Neuronal stem cell (in vitro differentiated cells): ENCODE measurements at regions not wholly inside any gene's neighbourhood (a gene's known extent, or its start where the extent isn't known, plus 50 kb on each side); places are given as distances from the start of the nearest gene placed in this dataset.

Experiments used
- DNase-seq: peaks from one replicate; pipeline ENCODE4 v3.0.0-alpha.2; 2013; ENCODE audit warnings: low spot score
- H2AFZ ChIP-seq: one replicate; pipeline ENCODE4 v1.6.1; 2013; ENCODE audit warnings: mild to moderate bottlenecking, low read length, inconsistent platforms
- H2AK5ac ChIP-seq: 2 replicates; pipeline ENCODE4 v1.6.1; 2013; ENCODE audit warnings: low read depth, mild to moderate bottlenecking, inconsistent platforms, low read length, moderate library complexity, mixed read lengths
- H2BK120ac ChIP-seq: 2 replicates; pipeline ENCODE4 v1.6.1; 2013; ENCODE audit warnings: low read depth, mild to moderate bottlenecking, inconsistent platforms, low read length, moderate library complexity, mixed read lengths
- H2BK12ac ChIP-seq: one replicate; pipeline ENCODE4 v1.6.1; 2013; ENCODE audit warnings: low read length, inconsistent platforms
- H2BK15ac ChIP-seq: 2 replicates; pipeline ENCODE4 v1.6.1; 2013; ENCODE audit warnings: mild to moderate bottlenecking, low read length, inconsistent platforms, mixed read lengths
- H2BK5ac ChIP-seq: one replicate; pipeline ENCODE4 v1.6.1; 2013; ENCODE audit warnings: inconsistent platforms, mild to moderate bottlenecking, low read length, moderate library complexity
- H3K14ac ChIP-seq: one replicate; pipeline ENCODE4 v1.6.1; 2013; ENCODE audit warnings: low read length, inconsistent platforms
- H3K18ac ChIP-seq: 2 replicates; pipeline ENCODE4 v1.6.1; 2013; ENCODE audit warnings: low read length, inconsistent platforms
- H3K23ac ChIP-seq: 2 replicates; pipeline ENCODE4 v1.6.1; 2013; ENCODE audit warnings: low read depth, mild to moderate bottlenecking, mixed read lengths, low read length, inconsistent platforms; ENCODE audit not compliant: poor library complexity
- H3K27ac ChIP-seq: replicated peaks from 3 replicates; pipeline ENCODE4 v1.5.1; 2013; ENCODE audit warnings: low read length, inconsistent platforms
- H3K27me3 ChIP-seq, 3 experiments: 2 replicates each; pipeline ENCODE4 v1.6.1; 2013; ENCODE audit warnings: low read length in 3 of 3, mild to moderate bottlenecking in 2 of 3, inconsistent platforms in 1 of 3, low read depth in 1 of 3, mixed read lengths in 1 of 3, moderate library complexity in 1 of 3; ENCODE audit not compliant: control insufficient read depth in 3 of 3, insufficient read depth in 3 of 3
- H3K36me3 ChIP-seq, 2 donors: replicated peaks in 1 of 2; 2 replicates each; pipeline ENCODE4 v1.6.1; 2013; ENCODE audit warnings: low read length in 2 of 2; ENCODE audit not compliant: control insufficient read depth in 2 of 2, insufficient read depth in 2 of 2
- H3K4ac ChIP-seq: 2 replicates; pipeline ENCODE4 v1.6.1; 2013; ENCODE audit warnings: inconsistent platforms, mild to moderate bottlenecking, low read length, moderate library complexity
- H3K4me1 ChIP-seq, 2 donors: 1 replicate in 1 of 2; 2 replicates in 1 of 2; pipeline ENCODE4 v1.6.1; 2013; ENCODE audit warnings: low read length in 2 of 2, low read depth in 1 of 2; ENCODE audit not compliant: control insufficient read depth in 2 of 2, insufficient read depth in 1 of 2
- H3K4me2 ChIP-seq: one replicate; pipeline ENCODE4 v1.6.1; 2013; ENCODE audit warnings: mild to moderate bottlenecking, low read length, inconsistent platforms; ENCODE audit not compliant: insufficient read depth, poor library complexity, severe bottlenecking
- H3K4me3 ChIP-seq, 2 donors: 2 replicates each; pipeline ENCODE4 v1.5.1; 2013; ENCODE audit warnings: low read length in 2 of 2, mild to moderate bottlenecking in 2 of 2, inconsistent platforms in 1 of 2, moderate library complexity in 1 of 2
- H3K79me1 ChIP-seq: one replicate; pipeline ENCODE4 v1.6.1; 2013; ENCODE audit warnings: low read depth, mild to moderate bottlenecking, inconsistent platforms, low read length, moderate library complexity
- H3K9ac ChIP-seq: one replicate; pipeline ENCODE4 v1.6.1; 2013; ENCODE audit warnings: mild to moderate bottlenecking, low read depth, low read length, inconsistent platforms; ENCODE audit not compliant: poor library complexity
- H3K9me3 ChIP-seq, 2 donors: replicated peaks in 1 of 2; 2 replicates each; pipeline versions ENCODE3 to v1.6.1; 2013; ENCODE audit warnings: low read length in 2 of 2, mild to moderate bottlenecking in 2 of 2, inconsistent platforms in 1 of 2, low read depth in 1 of 2, mixed read lengths in 1 of 2, moderate library complexity in 1 of 2; ENCODE audit not compliant: control insufficient read depth in 2 of 2, insufficient read depth in 1 of 2
- H4K8ac ChIP-seq: one replicate; pipeline ENCODE4 v1.6.1; 2013; ENCODE audit warnings: low read depth, mild to moderate bottlenecking, inconsistent platforms, low read length, moderate library complexity
- H4K91ac ChIP-seq: one replicate; pipeline ENCODE4 v1.6.1; 2013; ENCODE audit warnings: low read length, low read depth, mild to moderate bottlenecking, inconsistent platforms; ENCODE audit not compliant: poor library complexity
- WGBS, 2 donors: extraction: QIAGEN DNeasy Blood & Tissue Kit; methylation state at CpG; one replicate each; pipeline ENCODE4 v1.1.7; 2013; ENCODE audit warnings: missing lambda C conversion rate in 2 of 2, mixed read lengths in 1 of 2; ENCODE audit not compliant: insufficient read length in 2 of 2, insufficient replicate concordance in 1 of 2; ENCODE audit errors: extremely low coverage in 2 of 2; 5-methylcytosine and 5-hydroxymethylcytosine counted together

DNA sequence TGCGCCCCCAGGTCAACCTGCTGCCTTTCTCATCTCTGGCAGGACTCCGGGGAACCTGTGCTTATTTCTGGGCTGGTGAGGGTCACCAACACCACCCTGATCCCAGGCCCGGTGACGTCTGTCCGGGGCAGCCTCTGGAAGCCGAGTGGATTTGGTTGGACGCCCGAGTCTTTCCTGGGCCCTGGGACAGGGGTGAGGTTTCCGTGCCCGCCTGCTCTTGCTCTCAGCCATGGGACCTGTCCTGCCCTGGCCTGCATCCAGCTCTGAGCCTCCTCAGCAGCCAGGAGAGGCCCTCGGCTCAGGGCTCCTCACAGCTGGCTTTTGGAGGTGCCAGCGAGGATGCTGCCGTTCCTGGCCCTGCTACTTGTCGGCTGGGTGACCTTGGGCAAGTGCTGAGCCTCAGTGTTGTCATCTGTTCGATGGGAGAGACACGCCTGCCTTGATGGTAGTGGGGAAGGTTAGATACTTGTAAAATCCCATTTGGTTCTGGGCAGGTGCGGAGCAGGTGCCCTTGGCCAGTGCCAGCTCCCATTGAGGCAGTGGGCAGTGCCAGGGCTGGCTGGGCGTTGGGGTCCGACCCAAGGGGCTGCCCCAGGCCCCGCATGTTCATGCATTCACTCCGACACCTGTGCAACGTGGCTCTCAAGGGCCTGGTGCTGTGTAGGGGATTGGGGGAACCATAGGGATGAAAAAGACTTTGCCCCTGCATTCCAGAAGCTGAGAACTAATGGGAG, 58.9 kb upstream of the THY1 start:
- H3K27ac ChIP-seq, result no peak overlapping the region
- H3K79me1 ChIP-seq, result no peaks in the 10 kb centered on the region
- peak overlapping the region; percentile 51 for H3K23ac ChIP-seq
- peak overlapping the region; percentile 93 for H3K18ac ChIP-seq
- no peak overlapping the region for H4K91ac ChIP-seq
- H3K9me3 ChIP-seq, result no peaks in the 10 kb centered on the region
- H3K36me3 ChIP-seq, result no peaks in the 10 kb centered on the region
- H2BK5ac ChIP-seq, result no peak overlapping the region
- peaks cover 0 to 2% of the 10 kb centered on the region in 2 donors for H3K4me1 ChIP-seq
- no peak overlapping the region for H3K4me3 ChIP-seq
- H4K8ac ChIP-seq, result no peak overlapping the region
- H2BK120ac ChIP-seq, result no peak overlapping the region
- H2BK15ac ChIP-seq, result peak overlapping the region; percentile 90
- peak overlapping the region; percentile 79 for H2BK12ac ChIP-seq
- H2AFZ ChIP-seq, result peak overlapping the region; percentile 31
- peak overlapping the region; percentile 68 for H3K4me2 ChIP-seq
- DNase-seq, result no peak
- no peak overlapping the region for H3K4ac ChIP-seq
- peaks cover 0 to 41% (median 6%) of the 10 kb centered on the region in 3 experiments for H3K27me3 ChIP-seq
- H3K9ac ChIP-seq, result peak overlapping the region; percentile 74
- WGBS, 2 donors, result no CpG with 5 or more reads among the region's 22 CpGs
- H3K14ac ChIP-seq, result no peak overlapping the region
- peak overlapping the region; percentile 9 for H2AK5ac ChIP-seq

- no peaks in the 10 kb centered on the region for H3K79me1 ChIP-seq
- H4K91ac ChIP-seq, result no peak overlapping the region
- no peak overlapping the region for H2BK5ac ChIP-seq
- no peak overlapping the region for H3K27ac ChIP-seq
- peak overlapping the region; percentile 68 for H3K4me2 ChIP-seq
- no peaks in the 10 kb centered on the region for H3K9me3 ChIP-seq
- no peaks in the 10 kb centered on the region for H3K36me3 ChIP-seq
- H3K9ac ChIP-seq, result peak overlapping the region; percentile 74
- H3K4me1 ChIP-seq, result peaks cover 0 to 2% of the 10 kb centered on the region in 2 donors
- no CpG with 5 or more reads among the region's 31 CpGs for WGBS, 2 donors
- DNase-seq, result peak; percentile 72
- peak overlapping the region; percentile 79 for H2BK12ac ChIP-seq
- H4K8ac ChIP-seq, result no peak overlapping the region
- H2AFZ ChIP-seq, result peak overlapping the region; percentile 31
- H2BK15ac ChIP-seq, result peak overlapping the region; percentile 90
- no peak overlapping the region for H3K14ac ChIP-seq
- H3K18ac ChIP-seq, result peak overlapping the region; percentile 93
- no peak overlapping the region for H2AK5ac ChIP-seq
- no peak overlapping the region for H3K4ac ChIP-seq
- no peak overlapping the region for H2BK120ac ChIP-seq
- peaks cover 0 to 37% (median 6%) of the 10 kb centered on the region in 3 experiments for H3K27me3 ChIP-seq
- peak overlapping the region; percentile 51 for H3K23ac ChIP-seq
- H3K4me3 ChIP-seq, result no peak overlapping the region
Measured at GRCh38 chr11:119481021-119481666, 58.2 kb upstream of the THY1 start.

- H3K27ac ChIP-seq, result no peak overlapping the region
- no peak overlapping the region for H3K23ac ChIP-seq
- peaks cover 0 to 2% of the 10 kb centered on the region in 2 donors for H3K4me1 ChIP-seq
- no CpG with 5 or more reads among the region's 11 CpGs for WGBS, 2 donors
- peaks cover 0 to 37% (median 6%) of the 10 kb centered on the region in 3 experiments for H3K27me3 ChIP-seq
- H4K91ac ChIP-seq, result no peak overlapping the region
- no peak overlapping the region for H2BK12ac ChIP-seq
- H3K36me3 ChIP-seq, result no peaks in the 10 kb centered on the region
- H2BK15ac ChIP-seq, result no peak overlapping the region
- no peak for DNase-seq
- H2BK120ac ChIP-seq, result no peak overlapping the region
- no peaks in the 10 kb centered on the region for H3K79me1 ChIP-seq
- no peak overlapping the region for H2AFZ ChIP-seq
- H3K4ac ChIP-seq, result no peak overlapping the region
- no peak overlapping the region for H4K8ac ChIP-seq
- H2BK5ac ChIP-seq, result no peak overlapping the region
- no peak overlapping the region for H3K4me3 ChIP-seq
- no peak overlapping the region for H2AK5ac ChIP-seq
- no peak overlapping the region for H3K14ac ChIP-seq
- H3K18ac ChIP-seq, result no peak overlapping the region
- no peaks in the 10 kb centered on the region for H3K9me3 ChIP-seq
- H3K4me2 ChIP-seq, result no peak overlapping the region
- no peak overlapping the region for H3K9ac ChIP-seq
Measured at GRCh38 chr11:119480380-119481020, 57.5 kb upstream of the THY1 start.
